Vagina (tissue), 2 donors: ENCODE measurements at regions not wholly inside any gene's neighbourhood (a gene's known extent, or its start where the extent isn't known, plus 50 kb on each side); places are given as distances from the start of the nearest gene placed in this dataset.

Experiments used
- CTCF ChIP-seq, 3 experiments: fragments of 450-650 bp in 2 of 3; fragments of 200-600 bp in 1 of 3; sonication (generic) in 1 of 3; IDR thresholded peaks; one replicate each; pipeline ENCODE4 v1.5.1; 2017 to 2019; ENCODE audit warnings: antibody characterized with exemption in 3 of 3, mild to moderate bottlenecking in 2 of 3, moderate library complexity in 2 of 3
- POLR2AphosphoS5 ChIP-seq, 2 donors: sonication (generic); formaldehyde crosslinking; IDR thresholded peaks; one replicate each; pipeline ENCODE4 v1.9.0; 2017; ENCODE audit warnings: antibody characterized with exemption in 2 of 2, mild to moderate bottlenecking in 2 of 2, low read depth in 1 of 2; ENCODE audit not compliant: insufficient read depth in 1 of 2

- TF ChIP-seq CTCF (IDR thresholded peaks at IDR 0.05) (no peak), POLR2AphosphoS5 (IDR thresholded peaks at IDR 0.05; ENCODE audit: insufficient read depth in 1 of 2, low read depth in 1 of 2) (no peak)
These were observed 512.4 kb upstream of the TMPO start for GRCh38 chr12:98002887-98003493.
